NCI-H1694 treated with DMSO at 0.1 percent for 48 hours (cell line): ENCODE measurements at regions not wholly inside any gene's neighbourhood (a gene's known extent, or its start where the extent isn't known, plus 50 kb on each side); places are given as distances from the start of the nearest gene placed in this dataset.

Source experiments
- DNase-seq: peaks from one replicate; lab custom pipeline; 2025; lab: John Stamatoyannopoulos, UW

DNA sequence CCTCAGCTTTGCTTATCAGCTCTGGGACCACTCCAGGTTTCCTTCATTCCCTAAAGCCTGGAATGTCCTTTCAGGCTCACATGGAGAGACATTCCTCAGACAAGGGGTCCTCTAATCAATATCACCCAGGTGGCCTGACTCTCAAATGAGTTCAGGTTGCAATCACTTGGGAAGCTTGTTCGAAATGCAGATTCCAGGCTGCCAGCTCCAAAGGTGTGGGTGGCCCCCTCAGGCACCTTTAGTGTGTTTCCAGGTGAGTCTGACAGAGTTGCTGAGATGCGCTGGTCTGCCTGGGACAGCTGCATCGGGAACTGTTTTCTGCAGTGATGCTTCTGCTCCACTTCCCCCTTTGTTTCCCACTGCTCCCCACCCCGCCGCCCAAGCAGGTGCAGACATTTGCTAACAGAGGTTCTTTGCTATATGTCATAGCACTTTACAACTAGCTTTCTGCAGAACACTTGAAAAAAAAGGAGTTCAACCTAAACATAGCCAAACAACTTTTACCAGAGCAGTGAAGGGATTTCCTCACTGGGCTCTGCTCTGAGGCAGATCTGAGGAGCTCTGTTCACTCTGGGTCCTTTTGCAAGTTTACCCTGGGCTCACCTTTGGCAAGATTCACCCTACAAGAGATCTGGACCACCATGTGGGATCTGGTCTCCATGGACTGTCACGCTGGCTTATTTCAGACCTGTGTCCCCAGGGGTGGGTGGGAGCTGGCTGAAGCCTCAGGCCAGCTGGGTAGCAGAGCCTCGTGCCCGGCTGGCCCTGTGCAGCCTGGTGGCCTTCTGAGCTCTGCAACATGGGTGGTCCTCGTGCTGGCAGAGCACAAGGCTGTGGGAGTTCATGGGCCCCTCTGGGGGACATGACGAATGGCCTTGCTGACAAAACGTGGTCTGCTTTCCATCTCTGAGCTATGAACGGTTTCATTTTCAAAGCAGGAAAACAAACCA lies 539.6 kb downstream of the CCDC171 start:
- no peak for DNase-seq

GRCh38 chr9:16098306-16098705 lies 545.5 kb downstream of the CCDC171 start:
- no peak for DNase-seq

GRCh38 chr9:16099732-16100536 lies 547.1 kb downstream of the CCDC171 start:
- no peak for DNase-seq

DNA sequence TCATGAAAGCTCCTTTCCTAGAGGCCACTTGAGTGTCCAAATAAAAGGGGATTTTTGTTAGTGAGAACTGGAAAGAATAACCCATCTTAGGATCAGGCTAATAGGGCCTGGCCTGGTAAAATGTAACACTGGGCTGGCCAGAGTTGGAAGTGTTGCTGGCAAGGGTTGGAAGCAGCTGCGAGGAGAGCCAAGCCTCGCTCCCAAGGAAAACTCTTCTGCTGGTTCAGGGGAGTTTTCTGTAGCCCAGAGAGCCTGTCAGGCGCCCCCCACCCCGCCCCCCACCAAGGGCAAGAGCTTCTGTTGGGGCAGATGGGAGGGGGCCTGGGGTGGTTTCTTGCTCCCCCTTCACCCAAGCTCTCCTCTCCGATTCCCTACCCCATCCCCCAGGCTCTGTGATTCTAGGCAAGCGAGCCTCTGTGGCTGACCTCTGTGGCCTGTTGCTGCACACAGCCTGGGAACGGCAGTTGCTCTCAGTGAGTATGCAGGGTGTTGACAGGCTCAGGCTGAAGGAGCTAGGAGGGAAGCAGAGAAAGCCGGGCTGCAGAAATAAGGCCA lies 547.8 kb downstream of the CCDC171 start:
- no peak for DNase-seq

GRCh38 chr9:16102154-16102553 lies 549.3 kb downstream of the CCDC171 start:
- DNase-seq, result no peak

DNA sequence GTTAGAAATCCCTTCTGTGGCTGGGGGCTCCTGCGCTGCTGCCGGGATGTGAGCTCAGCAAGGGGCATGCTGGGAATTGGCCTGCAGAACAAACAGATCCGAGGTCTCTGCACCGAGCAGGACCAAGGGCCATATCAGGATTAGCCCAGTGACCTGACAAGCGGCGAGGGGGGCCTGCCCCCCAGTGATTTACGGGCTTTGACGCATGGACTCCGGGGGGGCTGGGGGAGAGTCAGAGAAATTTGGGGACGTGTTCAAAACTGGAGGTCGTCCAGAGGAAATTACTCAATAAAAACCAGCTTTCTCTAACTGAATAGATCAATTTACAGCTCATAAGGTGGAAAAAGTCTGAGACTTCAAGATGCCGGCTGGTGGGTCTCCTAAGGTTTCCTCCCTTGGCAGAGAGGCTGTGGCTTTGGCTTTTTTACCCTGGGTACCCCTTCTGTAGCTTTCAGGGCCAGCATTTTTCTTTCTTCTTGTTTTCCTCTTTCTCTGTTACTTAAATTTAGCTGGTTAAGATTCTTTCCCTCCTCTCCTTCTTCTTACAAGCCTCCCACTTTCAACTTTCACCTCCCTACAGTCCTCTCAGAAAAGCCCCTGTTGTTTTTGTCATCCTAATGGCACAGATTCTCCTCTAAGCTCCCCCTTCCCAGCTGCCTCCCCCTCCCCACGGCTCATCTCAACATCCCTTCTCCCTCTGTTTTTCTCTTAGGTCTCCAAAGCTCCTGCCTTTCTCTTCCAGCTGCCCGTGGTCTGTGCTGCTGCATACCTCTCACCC lies 551.0 kb downstream of the CCDC171 start:
- no peak for DNase-seq

DNA sequence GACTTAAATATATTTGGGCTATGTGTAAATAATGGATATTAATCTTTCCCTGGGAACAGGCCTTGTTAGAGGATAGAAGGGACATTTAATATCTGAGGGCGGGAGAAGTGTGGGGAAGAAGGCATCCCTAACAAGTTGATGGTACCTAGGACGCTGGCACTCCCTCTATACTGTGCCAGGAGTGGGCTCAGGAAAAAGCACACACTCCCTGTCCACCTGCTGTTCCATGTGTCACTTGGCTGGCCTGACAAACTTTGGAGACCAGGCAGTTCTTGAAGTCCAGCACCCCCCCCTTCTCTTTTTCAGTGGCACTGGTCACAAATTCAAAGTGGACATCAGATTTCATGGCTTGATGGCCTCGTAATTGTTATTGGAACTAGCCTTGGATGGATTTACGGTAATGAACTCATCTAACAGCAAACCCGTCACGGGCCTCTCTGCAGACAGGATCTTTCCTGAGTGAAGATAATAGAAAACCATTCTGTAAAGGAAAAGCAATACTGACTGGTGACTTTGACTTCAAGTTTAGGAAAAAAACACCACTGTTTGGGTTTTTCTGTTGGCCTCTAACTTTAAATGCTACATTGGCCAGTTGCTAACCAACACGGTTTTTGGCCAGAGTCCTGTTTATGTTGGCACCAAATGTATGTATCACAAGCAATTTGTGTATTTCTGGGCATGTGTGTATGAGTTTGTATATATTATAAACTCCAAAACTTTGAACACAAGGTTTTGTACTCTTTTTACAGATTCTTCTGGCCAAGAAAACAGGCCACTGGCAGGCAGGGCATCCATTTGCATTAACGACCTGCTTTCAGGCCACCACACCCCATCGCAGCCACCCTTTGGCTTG lies 552.6 kb downstream of the CCDC171 start:
- no peak for DNase-seq

DNA sequence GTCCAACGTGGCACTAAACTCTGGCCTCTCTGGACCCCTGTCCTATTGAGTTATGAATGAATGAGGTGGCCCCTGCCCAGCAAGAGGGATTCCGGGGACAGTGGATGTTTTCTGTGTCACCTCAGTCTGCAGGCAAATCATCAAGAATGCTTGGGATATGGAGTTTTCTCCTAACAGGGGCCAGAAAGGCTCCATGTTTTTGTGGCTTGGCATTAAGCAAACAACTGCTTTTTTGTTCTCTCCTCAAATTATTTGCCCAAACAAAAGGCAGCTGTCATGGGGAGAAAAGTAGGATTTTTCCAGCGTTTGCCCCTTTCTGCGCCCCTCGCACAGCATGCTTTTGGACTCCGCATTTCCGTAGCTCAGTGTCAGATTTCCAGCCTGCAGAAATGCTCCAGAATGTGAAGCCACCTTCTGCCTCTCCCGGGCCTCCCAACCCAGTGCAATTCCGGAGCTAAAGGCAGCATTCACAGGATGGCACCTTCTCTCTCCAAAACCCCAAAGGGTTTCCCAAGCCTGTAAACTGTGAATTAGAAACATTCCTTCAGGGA lies 553.3 kb downstream of the CCDC171 start:
- DNase-seq, result no peak

DNA sequence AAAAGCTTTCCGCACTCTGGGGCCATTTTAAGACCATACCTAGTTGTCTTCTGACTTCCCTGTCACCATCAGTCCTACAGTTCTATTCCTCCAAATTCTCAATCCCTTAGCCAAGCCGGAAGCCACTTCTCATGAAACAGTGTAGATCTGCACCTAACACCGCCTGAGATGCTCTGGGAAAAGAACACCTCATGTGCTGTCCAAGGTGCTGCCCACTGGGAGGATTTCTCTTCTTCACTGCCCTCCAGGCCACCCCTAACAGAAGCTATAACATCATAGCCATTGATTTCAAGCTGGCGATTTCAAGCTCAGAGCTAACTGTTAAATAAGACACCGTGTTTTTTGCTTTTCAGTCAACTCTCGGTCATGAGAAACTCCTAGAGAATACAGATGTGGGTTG lies 559.3 kb downstream of the CCDC171 start:
- DNase-seq, result no peak

- DNase-seq, result no peak
Measured at GRCh38 chr9:16115994-16116393, 563.2 kb downstream of the CCDC171 start.

- no peak for DNase-seq
Measured at GRCh38 chr9:16118043-16118442, 565.2 kb downstream of the CCDC171 start.

- DNase-seq, result no peak
Measured at GRCh38 chr9:16119261-16120230, 566.7 kb downstream of the CCDC171 start.

- DNase-seq, result no peak
Measured at GRCh38 chr9:16120231-16120641, 567.4 kb downstream of the CCDC171 start.

DNA sequence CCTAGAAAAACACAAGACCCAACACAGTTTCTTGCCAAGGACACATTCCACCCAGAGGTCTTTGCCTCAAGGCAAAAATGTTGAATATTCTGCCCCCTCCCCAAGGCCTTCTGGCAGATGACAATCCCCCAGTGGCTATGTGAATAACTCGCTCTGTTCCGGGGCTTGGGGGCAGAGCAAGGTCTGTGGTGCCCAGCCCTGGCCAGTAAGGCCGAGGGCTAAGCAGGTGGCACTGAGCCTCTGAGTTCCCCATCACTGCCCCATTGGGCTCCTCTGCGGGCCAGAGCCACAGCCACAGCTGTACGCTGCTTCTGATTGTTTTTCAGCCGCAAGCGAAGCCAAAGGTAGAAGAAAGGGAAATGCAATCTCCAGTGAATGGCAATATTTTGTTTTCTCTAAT lies 567.9 kb downstream of the CCDC171 start:
- DNase-seq, result no peak

DNA sequence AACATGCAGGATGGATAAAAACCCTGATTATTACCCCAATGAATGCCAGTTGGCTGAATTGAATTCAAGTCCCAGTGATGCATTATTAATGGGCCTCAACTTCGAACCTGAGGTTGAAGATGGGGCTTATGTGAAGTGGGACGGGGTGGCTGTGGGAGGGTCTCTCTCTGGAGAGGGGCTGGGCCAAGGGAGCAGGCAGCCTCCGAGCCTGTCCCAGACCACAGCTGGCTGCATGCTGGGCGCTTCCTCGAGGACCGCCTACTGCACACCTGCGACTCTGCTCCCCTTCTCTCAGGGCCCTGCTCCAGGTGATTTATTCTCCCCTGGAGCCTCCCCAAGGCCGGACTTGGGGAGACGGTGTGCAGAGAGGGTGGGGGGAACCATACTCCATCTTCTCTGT lies 568.3 kb downstream of the CCDC171 start:
- DNase-seq, result no peak

DNA sequence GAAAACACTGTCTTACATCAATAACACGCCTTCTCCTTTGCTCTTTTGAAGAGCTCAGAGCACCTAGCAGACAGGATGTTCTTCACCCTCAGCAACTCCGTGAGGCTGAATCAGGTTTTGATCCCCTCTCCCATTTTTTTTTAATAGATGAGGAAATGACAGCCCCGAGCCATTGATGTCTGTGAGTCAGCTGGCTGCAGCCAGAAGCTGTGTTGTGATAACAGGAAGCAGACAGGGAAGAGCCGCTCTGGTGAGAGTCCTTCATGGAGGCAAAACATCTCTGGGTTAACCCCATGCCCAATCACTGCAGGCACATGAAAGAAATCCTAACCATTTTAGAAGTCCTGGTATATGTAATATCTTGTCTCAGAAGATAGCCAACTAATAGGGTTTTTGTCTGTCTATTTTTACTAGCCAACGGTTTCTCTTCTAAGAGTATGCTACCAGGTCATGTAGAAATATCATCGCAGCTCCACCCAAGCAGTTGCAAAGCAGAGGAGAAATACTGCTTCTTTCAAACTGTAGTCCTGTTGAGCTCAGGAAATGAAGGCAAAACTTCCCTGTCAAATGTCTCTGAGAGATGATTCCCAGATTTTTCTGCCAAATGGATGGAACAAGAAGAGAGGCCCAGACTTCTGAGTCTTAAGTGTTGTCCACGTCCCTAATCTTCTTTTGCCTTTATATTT lies 568.9 kb downstream of the CCDC171 start:
- DNase-seq, result no peak

- DNase-seq, result no peak
Measured at GRCh38 chr9:16125629-16126028, 572.8 kb downstream of the CCDC171 start.

GRCh38 chr9:16126042-16126441 lies 573.2 kb downstream of the CCDC171 start:
- DNase-seq, result no peak

DNA sequence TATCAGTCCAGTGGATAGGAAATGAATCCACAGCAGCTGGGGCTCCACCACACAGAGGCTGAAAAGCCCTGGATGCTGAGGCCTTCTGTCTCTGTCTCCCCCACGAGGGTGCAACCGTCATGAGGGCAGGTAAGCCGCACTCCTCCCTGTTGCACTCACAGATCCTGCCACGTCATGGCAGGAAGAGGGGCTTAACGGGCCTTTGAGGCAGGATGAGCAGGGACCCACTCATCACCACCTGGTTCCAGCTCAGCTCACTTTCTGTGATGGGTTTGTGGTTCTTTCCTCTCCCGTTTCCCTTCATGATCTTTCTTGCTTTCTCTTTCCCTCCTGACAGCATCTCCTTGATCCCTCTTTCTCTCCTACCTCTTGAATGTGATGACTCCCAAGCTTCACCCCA lies 575.2 kb downstream of the CCDC171 start:
- DNase-seq, result no peak
